ENCODE measurements at regions not wholly inside any gene's neighbourhood (a gene's known extent, or its start where the extent isn't known, plus 50 kb on each side); places are given as distances from the start of the nearest gene placed in this dataset.
"Not testable (repeated sequence)": the region's sequence is repeated elsewhere in the genome, so short reads cannot be mapped to it uniquely, and the experiment has no call there.

GRCh38 chrX:35380808-35381700 is 417.1 kb upstream of the MAGEB16 start:
- in situ Hi-C loops (cut with HindIII; ENCODE audit: low pct_unique_long_range_greater_than_20kb, low sequenced_read_pairs): no loop called here
- DNase-seq (ENCODE audit: low read depth, low spot score): peak; percentile 39

GRCh38 chrX:35381709-35382108 is 416.4 kb upstream of the MAGEB16 start:
- in situ Hi-C loops (cut with HindIII; ENCODE audit: low pct_unique_long_range_greater_than_20kb, low sequenced_read_pairs); DNase-seq (ENCODE audit: low read depth, low spot score): not testable (repeated sequence)

- in situ Hi-C loops (cut with HindIII; ENCODE audit: low pct_unique_long_range_greater_than_20kb, low sequenced_read_pairs): no loop called here
- no peak for DNase-seq (ENCODE audit: low read depth, low spot score)
Measured at GRCh38 chrX:35382966-35383365, 415.2 kb upstream of the MAGEB16 start.

GRCh38 chrX:35392232-35392631 is 405.9 kb upstream of the MAGEB16 start:
- in situ Hi-C loops (cut with HindIII; ENCODE audit: low pct_unique_long_range_greater_than_20kb, low sequenced_read_pairs): no loop called here
- no peak for DNase-seq (ENCODE audit: low read depth, low spot score)

- in situ Hi-C loops (cut with HindIII; ENCODE audit: low pct_unique_long_range_greater_than_20kb, low sequenced_read_pairs): no loop called here
- no peak for DNase-seq (ENCODE audit: low read depth, low spot score)
Measured at GRCh38 chrX:35406386-35406785, 391.8 kb upstream of the MAGEB16 start.

- in situ Hi-C loops (cut with HindIII; ENCODE audit: low pct_unique_long_range_greater_than_20kb, low sequenced_read_pairs): no loop called here
- DNase-seq (ENCODE audit: low read depth, low spot score): no peak
Measured at GRCh38 chrX:35416782-35417181, 381.4 kb upstream of the MAGEB16 start.

GRCh38 chrX:35432056-35432455 is 366.1 kb upstream of the MAGEB16 start:
- in situ Hi-C loops (cut with HindIII; ENCODE audit: low pct_unique_long_range_greater_than_20kb, low sequenced_read_pairs): no loop called here

GRCh38 chrX:35439034-35439660 is 359.0 kb upstream of the MAGEB16 start:
- in situ Hi-C loops (cut with HindIII; ENCODE audit: low pct_unique_long_range_greater_than_20kb, low sequenced_read_pairs): no loop called here
- DNase-seq (ENCODE audit: low read depth, low spot score): no peak

More at GRCh38 chrX:35432056-35432455, 366.1 kb upstream of the MAGEB16 start:
- no peak for DNase-seq (ENCODE audit: low read depth, low spot score)

GRCh38 chrX:35439692-35440091 is 358.4 kb upstream of the MAGEB16 start:
- in situ Hi-C loops (cut with HindIII; ENCODE audit: low pct_unique_long_range_greater_than_20kb, low sequenced_read_pairs): no loop called here
- no peak for DNase-seq (ENCODE audit: low read depth, low spot score)

- in situ Hi-C loops (cut with HindIII; ENCODE audit: low pct_unique_long_range_greater_than_20kb, low sequenced_read_pairs): no loop called here
- DNase-seq (ENCODE audit: low read depth, low spot score): no peak
Measured at GRCh38 chrX:35442421-35442820, 355.7 kb upstream of the MAGEB16 start.

DNA sequence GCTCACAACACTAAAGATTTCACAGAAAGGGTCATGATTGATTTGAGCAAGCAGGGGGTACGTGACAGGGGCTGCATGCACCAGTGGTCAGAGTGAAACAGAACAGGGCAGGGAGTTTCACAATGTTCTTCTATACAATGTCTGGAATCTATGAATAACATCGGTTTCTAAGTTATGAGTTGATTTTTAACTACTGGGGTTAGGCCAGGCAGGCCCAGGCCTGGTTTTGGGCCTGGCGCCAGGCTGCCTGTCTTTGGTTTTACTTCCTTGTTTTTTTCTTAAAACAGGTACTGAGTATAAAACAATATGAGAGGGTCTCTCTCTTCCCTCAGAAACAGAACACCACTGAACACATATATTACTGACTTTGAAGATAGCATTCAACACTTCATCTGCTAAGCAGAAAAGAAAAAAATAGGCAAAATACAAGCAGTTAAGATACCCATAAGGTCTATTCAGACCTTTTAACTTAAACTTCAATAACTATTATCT is 355.0 kb upstream of the MAGEB16 start:
- DNase-seq (ENCODE audit: low read depth, low spot score); in situ Hi-C loops (cut with HindIII; ENCODE audit: low pct_unique_long_range_greater_than_20kb, low sequenced_read_pairs): not testable (repeated sequence)

DNA sequence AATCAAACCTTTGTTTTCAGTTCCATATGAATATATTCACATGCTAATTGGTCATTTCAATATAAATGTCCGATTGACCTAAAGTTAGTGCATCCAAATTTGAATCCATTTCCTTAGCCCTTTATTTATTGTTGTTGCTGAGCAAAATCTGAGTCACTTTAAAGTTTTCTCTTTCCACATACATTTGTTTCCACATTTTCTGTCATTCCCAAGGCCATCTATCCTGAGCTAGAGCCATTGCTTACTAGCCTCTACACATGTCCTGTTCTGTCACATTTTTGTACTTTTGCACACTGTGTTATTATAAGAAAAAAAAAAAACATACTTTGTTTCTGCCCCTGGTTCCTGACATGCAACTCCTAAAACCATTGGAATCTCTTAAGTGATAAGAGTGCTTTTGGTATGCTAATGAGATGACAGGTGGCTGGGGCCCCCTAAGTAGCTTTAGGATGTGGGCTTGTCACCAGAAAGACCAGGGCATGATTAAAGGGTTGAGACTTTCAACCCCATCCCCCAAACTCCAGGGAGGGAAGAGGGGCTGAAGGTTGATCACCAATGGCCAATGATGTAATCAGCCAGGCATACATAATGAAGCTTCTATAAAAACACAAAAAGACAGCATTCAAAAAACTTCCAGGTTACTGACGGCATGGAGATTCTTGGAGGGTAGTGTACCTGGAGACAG is 353.3 kb upstream of the MAGEB16 start:
- no peak for DNase-seq (ENCODE audit: low read depth, low spot score)
- in situ Hi-C loops (cut with HindIII; ENCODE audit: low pct_unique_long_range_greater_than_20kb, low sequenced_read_pairs): no loop called here

- no peak for DNase-seq (ENCODE audit: low read depth, low spot score)
- in situ Hi-C loops (cut with HindIII; ENCODE audit: low pct_unique_long_range_greater_than_20kb, low sequenced_read_pairs): no loop called here
Measured at GRCh38 chrX:35445912-35446311, 352.2 kb upstream of the MAGEB16 start.

- DNase-seq (ENCODE audit: low read depth, low spot score): no peak
- in situ Hi-C loops (cut with HindIII; ENCODE audit: low pct_unique_long_range_greater_than_20kb, low sequenced_read_pairs): no loop called here
Measured at GRCh38 chrX:35456891-35457290, 341.3 kb upstream of the MAGEB16 start.

DNA sequence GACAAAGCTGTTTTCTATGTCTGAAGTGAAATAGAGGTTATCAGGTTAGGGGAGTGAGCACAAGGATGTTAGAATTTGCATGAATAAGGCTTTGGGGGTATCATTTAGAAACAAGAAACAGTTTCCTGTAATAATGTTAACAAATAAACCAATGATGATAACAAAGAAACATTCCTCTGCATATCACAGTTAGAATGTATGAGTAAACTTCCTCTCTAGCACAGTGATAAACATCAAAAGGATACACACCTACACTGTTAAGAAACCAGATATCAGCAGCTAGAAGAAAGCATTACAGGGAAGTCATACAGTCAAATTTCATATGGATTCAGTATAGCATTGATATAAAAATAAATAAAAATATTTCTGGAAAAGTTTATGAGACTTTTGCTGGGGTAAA is 340.0 kb upstream of the MAGEB16 start:
- no peak for DNase-seq (ENCODE audit: low read depth, low spot score)
- in situ Hi-C loops (cut with HindIII; ENCODE audit: low pct_unique_long_range_greater_than_20kb, low sequenced_read_pairs): no loop called here

GRCh38 chrX:35461164-35461563 is 337.0 kb upstream of the MAGEB16 start:
- in situ Hi-C loops (cut with HindIII; ENCODE audit: low pct_unique_long_range_greater_than_20kb, low sequenced_read_pairs): no loop called here
- DNase-seq (ENCODE audit: low read depth, low spot score): no peak

- DNase-seq (ENCODE audit: low read depth, low spot score); in situ Hi-C loops (cut with HindIII; ENCODE audit: low pct_unique_long_range_greater_than_20kb, low sequenced_read_pairs): not testable (repeated sequence)
Measured at GRCh38 chrX:35496671-35497070, 301.5 kb upstream of the MAGEB16 start.

DNA sequence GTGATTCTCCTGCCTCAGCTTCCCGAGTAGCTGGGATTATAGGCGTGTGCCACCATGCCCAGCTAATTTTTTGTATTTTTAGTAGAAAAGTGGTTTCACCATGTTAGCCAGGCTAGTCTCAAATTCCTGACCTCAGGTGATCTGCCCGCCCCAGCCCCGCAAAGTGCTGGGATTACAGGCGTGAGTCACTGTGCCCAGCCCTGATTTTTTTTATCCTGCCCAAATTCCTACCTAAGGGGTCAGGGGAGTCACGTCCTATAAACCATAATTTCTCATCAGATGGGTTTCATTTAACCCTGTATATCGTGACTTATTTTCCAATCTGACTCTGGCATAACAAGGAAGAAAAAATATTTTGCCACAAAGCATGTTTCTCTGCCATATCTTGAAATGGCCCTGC is 300.7 kb upstream of the MAGEB16 start:
- in situ Hi-C loops (cut with HindIII; ENCODE audit: low pct_unique_long_range_greater_than_20kb, low sequenced_read_pairs); DNase-seq (ENCODE audit: low read depth, low spot score): not testable (repeated sequence)
